Endothelial cell (in vitro differentiated cells): ENCODE measurements at regions not wholly inside any gene's neighbourhood (a gene's known extent, or its start where the extent isn't known, plus 50 kb on each side); places are given as distances from the start of the nearest gene placed in this dataset.

Experiments
- DNase-seq: peaks from one replicate; pipeline ENCODE4 v3.0.0; 2021; ENCODE audit warnings: low spot score
- H3K27ac Mint-ChIP-seq: one replicate; pipeline ENCODE4 v1.8.0; 2021; ENCODE audit warnings: mixed read lengths, inconsistent platforms; ENCODE audit not compliant: unreplicated experiment
- H3K27me3 Mint-ChIP-seq: one replicate; pipeline ENCODE4 v1.8.0; 2021; ENCODE audit warnings: mild to moderate bottlenecking, moderate library complexity, mixed read lengths, inconsistent platforms; ENCODE audit not compliant: unreplicated experiment
- H3K36me3 Mint-ChIP-seq: one replicate; pipeline ENCODE4 v1.8.0; 2021; ENCODE audit warnings: mild to moderate bottlenecking, low read depth, mixed read lengths, inconsistent platforms; ENCODE audit not compliant: unreplicated experiment
- H3K4me1 Mint-ChIP-seq: one replicate; pipeline ENCODE4 v1.8.0; 2021; ENCODE audit warnings: mild to moderate bottlenecking, mixed read lengths, inconsistent platforms; ENCODE audit not compliant: unreplicated experiment
- H3K4me3 Mint-ChIP-seq: one replicate; pipeline ENCODE4 v1.8.0; 2021; ENCODE audit warnings: mild to moderate bottlenecking, mixed read lengths, inconsistent platforms; ENCODE audit not compliant: unreplicated experiment
- H3K9me3 Mint-ChIP-seq: one replicate; pipeline ENCODE4 v1.8.0; 2021; ENCODE audit warnings: mixed read lengths, inconsistent platforms; ENCODE audit not compliant: unreplicated experiment
- CTCF ChIP-seq: fragments of 200-600 bp; sonication (generic); IDR thresholded peaks from one replicate; pipeline ENCODE4 v1.5.0; 2021; ENCODE audit warnings: antibody characterized with exemption; ENCODE audit not compliant: unreplicated experiment

DNA sequence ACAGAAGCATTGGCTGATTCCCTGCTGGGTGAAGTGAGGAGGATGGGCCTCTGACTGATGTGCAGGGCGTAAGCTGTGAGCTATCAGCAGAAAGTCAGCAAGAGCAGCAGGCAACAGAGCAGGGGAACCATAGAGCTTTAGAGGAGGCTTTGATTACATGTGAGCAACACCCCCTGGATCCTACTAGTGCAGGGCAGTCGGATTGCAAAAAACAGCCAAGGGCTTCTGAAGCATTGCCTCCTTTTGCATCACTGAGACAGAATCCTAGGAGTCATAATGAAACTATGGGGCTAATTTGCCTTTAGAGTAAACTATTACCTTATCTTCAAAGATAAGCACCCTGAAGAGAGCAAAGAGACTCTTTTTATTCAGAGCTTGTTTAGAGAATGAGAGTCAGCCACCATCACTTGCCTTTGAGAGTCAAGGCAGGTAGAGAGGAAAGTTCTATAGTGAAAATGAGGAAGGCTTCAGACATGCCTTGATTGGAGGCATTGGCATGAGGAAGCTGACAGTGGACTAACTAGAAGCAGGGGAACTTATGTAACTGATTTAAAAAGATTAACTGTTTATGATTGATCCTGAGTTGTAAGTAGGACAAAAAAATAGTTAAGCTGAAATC is 420.3 kb downstream of the PDHA2 start:
- Mint-ChIP-seq H3K27ac (no peak overlapping the region), H3K9me3 (no peaks in the 10 kb centered on the region), H3K4me3 (no peak overlapping the region), H3K36me3 (no peaks in the 10 kb centered on the region), H3K4me1 (no peaks in the 10 kb centered on the region), H3K27me3 (no peaks in the 10 kb centered on the region)
- TF ChIP-seq CTCF, result no peak
- no peak for DNase-seq

DNA sequence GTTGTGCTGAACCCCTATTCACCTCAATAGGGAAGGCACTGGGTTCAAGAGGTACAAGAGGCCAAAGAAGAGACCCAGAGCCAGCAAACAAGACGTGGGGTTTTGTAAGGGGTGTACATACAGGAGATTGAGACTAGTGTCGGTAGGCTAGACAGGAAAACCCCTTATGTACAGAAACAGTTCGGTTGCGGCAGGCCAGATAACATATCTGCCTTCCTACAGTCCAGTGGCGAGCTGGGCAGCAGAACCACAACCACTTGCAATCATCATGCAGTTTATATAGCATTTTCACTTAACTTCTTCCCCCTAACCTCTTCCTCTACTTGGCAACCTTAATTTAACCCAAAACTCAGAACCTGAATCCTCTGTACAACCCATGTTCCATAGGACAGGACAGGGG is 422.2 kb downstream of the PDHA2 start:
- no peak overlapping the region for H3K27ac Mint-ChIP-seq

DNA sequence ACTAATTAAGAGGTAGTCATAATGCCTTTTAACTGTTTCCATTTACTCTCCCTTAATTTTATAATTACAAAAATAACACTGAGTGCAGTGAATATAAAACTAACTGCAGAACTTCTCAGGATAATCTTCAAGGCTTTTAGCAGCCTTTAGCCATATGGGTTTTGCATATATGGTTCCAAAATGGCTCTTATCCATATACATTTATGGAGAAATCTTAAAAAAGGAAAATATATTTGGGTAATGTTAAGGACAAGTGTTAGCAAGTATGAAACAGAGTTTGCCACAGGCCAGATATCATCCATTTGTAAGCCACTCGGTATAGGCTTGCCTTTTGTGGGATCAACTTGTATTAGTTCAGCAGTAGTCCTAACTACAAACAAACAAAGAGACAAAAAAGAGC is 423.4 kb downstream of the PDHA2 start:
- Mint-ChIP-seq H3K27me3 (no peaks in the 10 kb centered on the region), H3K4me3 (no peak overlapping the region), H3K9me3 (no peaks in the 10 kb centered on the region), H3K4me1 (no peaks in the 10 kb centered on the region), H3K36me3 (no peaks in the 10 kb centered on the region), H3K27ac (no peak overlapping the region)
- TF ChIP-seq CTCF, result no peak
- no peak for DNase-seq

More for the DNA sequence above, 422.2 kb downstream of the PDHA2 start:
- Mint-ChIP-seq H3K4me3 (no peak overlapping the region), H3K4me1 (no peaks in the 10 kb centered on the region), H3K9me3 (no peaks in the 10 kb centered on the region), H3K27me3 (no peaks in the 10 kb centered on the region), H3K36me3 (no peaks in the 10 kb centered on the region)
- DNase-seq, result no peak
- TF ChIP-seq CTCF, result no peak

- H3K27me3 Mint-ChIP-seq, result no peaks in the 10 kb centered on the region
- DNase-seq, result no peak
- H3K27ac Mint-ChIP-seq, result no peak overlapping the region
Measured at GRCh38 chr4:96264941-96265463, 425.1 kb downstream of the PDHA2 start.

More at GRCh38 chr4:96264941-96265463, 425.1 kb downstream of the PDHA2 start:
- TF ChIP-seq CTCF, result no peak
- Mint-ChIP-seq H3K4me1 (no peaks in the 10 kb centered on the region), H3K4me3 (no peak overlapping the region), H3K36me3 (no peaks in the 10 kb centered on the region), H3K9me3 (no peaks in the 10 kb centered on the region)
